HG02798 (cell line): ENCODE measurements at regions not wholly inside any gene's neighbourhood (a gene's known extent, or its start where the extent isn't known, plus 50 kb on each side); places are given as distances from the start of the nearest gene placed in this dataset.
"Not testable (repeated sequence)": the region's sequence is repeated elsewhere in the genome, so short reads cannot be mapped to it uniquely, and the experiment has no call there.

Source experiments
- ATAC-seq: cut with Tn5 transposase; IDR thresholded peaks from one replicate; pipeline ENCODE4 v1.9.1; 2021; ENCODE audit warnings: mild to moderate bottlenecking; ENCODE audit not compliant: unreplicated experiment, poor library complexity

DNA sequence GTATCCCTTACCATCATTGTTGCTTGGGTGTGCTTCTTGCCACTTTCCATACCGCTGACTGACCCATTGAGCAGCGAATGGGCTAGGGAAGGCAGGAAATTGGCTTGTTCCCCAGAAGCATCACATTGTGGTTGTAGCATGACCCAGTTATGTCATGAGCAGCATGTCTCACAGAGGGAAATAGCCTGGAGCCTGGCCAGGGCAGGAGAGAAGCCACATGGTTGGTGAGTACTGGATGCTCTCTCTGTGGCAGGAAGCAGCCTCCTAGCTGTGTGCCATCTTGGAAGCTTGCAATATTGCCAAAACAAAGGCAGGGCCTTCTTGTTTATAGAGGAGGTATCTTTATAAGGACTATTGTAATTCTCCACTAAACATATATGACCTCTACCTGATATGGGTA, 482.6 kb downstream of the PIK3C3 start:
- no peak for ATAC-seq

DNA sequence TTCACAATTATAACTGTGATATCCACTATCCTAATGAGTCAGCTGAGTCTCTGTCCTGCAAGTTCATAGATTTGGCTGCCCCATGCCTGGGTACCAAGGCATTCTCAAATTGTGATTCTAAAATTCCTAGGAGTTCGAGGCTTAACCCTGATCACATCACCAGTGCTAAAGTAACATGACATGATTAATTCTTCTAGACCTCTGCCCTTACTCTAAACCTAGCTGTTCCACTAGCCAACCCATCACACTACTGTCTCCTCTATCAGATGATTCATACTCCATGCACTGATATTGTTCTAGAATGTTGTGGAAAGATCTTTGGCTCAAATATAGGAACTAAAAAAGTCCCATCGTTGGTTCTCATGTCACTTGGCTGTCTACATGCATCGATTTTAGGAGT, 487.6 kb downstream of the PIK3C3 start:
- no peak for ATAC-seq

DNA sequence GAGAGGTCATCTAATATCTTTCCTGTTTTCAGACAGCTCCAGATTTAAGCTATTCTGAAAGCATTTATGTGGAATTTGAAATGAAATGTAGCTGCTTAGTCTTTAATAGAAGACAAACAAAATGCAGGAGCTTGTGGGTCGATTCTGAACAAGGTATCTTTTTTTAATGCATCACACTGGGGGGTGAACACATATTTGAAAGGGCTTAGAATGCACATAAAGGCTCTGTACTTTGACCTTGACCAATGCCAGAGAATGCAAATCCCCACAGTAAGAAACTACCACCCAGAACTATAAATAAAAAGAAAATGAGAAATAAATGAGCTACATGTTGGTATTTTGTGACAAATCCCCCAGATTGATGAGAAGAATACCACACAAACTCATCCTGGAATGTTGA, 489.3 kb downstream of the PIK3C3 start:
- ATAC-seq: no peak

DNA sequence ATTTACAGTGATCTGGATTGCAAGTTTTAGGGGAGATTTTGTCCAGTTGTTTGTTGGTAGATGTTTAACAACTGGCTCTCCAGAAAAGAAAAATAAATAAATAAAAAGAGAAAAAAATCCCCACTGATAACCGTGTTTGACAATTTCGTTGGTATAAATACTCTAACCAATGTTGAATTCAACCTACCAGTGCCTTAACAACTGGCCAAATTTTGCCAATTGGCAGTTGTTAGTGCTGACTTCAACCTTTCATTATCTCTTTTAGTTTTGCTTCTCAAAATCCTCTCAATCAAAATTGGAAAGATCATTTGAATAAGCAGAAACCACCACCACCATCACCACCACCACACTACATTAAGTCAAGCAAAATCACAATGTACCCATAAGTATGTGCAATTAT, 490.3 kb downstream of the PIK3C3 start:
- no peak for ATAC-seq

DNA sequence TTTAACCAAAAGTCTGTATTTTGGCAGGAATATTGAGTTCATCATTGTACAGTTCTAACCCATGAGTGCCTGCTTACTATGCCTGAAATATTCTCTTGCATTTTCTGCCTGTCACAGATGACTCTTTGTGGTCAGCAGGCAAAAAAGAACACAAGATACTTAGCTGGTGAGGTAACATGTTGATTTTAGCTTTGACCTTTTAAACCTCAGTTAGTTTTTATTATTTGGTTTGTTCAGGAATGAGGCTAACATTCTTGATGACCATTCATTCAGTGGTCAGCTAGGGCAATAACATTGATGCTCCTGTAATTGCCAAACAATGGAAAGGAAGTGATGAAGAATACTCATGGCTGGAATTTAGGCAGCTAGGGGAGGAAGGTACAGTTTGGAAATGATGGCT, 491.2 kb downstream of the PIK3C3 start:
- ATAC-seq: no peak

DNA sequence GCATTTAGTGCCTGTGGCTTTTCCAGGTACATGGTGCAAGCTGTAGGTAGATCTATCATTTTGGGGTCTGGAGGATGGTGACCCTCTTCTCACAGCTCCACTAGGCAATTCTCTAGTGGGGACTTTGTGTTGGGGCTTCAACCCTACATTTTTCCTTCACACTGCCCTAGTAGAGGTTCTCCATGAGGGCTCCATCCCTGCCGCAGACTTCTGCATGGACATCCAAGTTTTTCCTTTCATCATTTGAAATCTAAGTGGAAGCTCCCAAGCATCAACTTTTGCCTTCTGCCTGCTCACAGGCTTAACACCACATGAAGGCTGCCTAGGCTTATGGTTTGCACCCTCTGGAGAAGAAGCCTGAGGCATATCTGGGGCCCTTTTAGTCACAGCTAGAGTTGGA, 492.7 kb downstream of the PIK3C3 start:
- no peak for ATAC-seq

DNA sequence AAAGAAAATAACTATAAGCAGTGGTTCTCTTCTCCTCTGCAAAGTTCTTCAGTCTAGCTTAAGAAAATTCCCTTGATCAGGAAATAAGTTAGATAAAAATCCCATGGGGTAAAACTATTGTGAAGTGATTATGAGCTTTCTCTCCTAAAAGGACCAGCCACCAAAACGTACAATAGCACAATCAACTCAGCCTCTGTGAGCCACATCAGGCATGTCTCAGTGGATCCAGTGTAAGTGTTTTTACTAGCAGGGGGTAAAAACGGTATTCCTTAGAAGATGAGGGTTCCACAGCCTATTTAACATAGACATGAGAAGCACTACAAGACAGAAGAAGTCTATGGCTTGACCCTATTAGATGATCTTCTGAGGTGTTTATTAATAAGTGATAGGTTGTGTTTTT, 503.2 kb downstream of the PIK3C3 start:
- no peak for ATAC-seq

DNA sequence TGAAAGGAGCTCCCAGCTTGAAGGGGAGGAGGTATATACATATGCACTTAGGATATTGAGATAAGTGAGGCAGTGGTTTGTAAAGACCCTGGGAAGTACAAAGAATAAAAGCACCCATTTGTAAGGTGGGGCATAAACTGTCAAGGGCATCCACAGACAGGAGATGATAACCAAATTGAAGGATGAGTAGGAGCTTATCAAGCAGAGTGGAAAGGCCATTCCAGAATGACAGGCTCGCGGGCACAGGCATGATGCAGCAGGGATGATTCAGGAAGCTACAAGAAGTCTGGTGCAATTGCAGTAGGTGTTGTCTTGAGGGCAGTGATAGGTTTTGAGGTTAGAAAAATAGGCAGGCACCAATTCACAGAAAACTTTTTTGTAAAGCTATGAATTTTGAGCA, 504.8 kb downstream of the PIK3C3 start:
- no peak for ATAC-seq

DNA sequence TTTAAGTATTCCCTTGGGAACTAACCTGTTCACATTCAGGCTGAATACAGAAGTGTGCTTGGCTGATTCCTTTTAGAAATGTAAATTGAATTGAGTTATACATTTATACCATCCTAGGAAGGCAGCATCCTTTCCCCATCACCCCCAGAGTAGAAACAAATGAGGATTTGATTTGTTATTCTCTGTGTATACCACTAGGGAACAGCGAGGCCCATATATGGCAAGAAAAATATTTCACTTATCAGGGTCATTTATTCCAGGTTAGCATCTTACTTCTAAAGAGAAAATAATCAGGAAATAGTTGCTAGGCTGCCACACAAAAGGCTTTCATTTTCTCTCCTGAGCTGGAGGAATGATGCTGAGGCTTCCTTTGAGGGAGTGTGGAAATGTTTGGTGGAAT, 516.9 kb downstream of the PIK3C3 start:
- no peak for ATAC-seq

DNA sequence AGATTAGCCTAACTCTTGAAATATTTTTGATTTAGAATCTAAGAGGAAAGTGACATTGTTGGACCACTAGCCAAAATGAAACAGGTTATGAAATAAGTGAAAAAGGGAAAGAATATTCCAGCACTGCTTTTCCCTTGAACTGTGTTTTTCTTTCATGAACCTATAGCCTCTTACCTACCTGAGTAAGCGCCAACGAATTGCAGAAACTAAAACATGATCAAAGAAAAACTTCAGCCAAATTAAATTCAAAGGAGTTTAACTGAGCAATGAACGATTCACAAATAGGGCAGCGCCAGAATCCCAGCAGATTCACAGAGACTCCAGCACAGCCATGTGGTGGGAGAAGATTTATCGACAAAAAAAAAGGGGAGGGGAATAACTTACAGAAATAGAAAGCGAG, 518.6 kb downstream of the PIK3C3 start:
- no peak for ATAC-seq

DNA sequence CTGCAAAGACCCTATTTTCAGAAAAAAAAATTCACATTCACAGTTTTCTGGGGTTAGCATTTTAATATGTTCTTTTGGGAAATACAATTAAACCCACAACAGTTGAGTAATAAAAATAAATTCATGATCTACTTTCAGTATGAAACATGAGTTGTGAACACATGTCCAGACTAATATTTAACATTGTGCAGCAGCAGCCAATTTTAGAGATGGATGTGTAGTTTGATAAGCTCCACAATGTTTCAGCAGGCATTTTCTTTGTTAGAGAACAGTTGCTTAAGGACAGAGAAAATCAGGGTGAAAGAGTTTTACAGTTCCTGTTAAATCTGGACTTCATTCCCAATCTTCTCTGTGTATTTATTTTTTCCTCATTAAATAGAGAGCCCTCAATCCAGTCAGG, 519.5 kb downstream of the PIK3C3 start:
- no peak for ATAC-seq

DNA sequence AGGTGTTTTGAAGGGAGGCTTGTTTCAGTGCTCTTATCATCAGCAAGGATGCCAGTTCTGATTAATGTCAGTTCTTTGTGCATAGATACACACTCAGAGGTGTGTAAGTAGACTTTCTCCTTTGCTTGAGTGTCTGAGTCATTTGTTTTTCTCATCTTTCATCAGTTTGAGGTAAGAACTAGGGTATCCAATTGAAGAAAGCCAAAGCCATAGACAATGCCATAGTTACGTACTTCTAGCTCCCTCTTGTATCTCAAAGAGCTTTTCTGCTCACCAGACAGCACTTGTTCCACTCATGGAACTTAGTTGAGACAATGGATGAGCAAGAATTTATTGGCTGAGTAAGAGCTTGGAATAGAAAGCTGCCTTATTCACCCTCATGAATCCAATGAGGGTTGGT, 520.1 kb downstream of the PIK3C3 start:
- no peak for ATAC-seq

DNA sequence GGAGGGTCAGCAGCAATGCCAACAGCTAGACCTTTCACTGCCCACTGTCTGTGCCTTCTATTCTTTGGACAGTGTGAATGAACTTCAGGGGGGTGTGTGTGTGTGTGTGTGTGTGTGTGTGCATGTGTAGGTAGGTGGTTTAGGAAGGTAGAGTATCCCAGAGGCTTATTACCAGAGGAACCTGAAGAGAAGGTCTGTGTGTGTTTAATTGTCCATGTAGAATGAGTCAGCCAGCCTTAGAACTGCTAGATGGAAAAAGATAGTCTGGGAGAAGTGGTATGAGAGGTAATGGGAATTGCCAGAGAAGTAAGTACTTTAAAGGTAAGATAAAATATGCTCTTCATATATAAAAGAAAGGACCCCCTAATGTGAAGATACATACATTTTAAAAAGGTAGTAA, 522.2 kb downstream of the PIK3C3 start:
- ATAC-seq: no peak

DNA sequence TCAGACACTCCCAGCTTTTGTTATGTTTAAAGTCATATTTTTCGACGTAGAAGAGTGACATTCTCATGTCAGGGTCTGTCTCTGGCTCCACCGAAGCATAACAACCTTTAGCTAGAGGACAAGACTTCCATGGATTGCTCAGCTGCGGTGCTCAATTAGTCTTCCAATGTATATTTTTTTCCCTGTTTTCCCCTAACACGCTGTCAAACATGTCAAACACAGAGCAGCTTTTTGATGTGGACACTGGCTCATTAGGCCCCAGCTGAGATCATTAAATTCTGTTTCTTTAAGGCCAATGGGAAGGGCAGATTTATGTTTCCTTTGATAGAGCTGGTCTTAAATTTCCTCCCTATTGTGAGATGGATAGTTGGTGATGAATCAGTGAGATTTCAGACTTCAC, 525.4 kb downstream of the PIK3C3 start:
- no peak for ATAC-seq

DNA sequence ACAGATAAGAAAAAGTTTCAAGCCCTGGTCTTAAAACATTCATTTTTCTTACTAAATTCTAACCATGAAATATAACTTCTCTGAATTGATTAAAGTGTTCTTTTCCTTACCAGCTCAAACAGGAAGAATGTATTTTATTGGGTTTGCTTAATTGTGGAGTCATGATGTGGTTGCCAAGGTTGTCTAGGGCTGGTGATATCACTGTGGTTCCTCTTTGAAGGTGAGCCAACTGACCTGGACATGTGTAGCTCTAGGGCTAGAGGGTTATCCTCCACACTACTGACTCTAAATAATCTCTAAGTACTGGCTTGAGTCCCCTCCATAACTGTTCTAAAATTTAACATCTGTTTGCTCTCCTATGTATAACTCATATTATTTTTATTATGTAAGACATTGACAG, 529.6 kb downstream of the PIK3C3 start:
- ATAC-seq: no peak

DNA sequence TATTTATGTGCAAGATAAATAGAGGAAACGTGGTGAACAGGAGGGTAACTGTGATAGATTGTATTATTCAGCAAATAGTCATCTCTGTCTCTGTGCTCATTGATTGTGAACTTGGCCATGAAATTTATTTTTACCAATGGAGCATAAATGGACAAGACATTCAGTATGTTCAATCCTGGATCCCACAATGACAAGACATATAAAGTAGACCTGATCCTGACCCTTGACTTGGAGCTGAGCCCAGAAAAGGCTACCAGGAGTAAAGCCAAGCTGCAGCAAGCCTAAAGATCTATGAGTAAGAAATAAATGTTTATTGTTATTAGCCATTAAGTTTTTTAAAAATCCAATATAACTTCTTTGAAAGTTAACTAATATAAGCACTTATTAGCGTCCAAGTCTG, 531.2 kb downstream of the PIK3C3 start:
- no peak for ATAC-seq

DNA sequence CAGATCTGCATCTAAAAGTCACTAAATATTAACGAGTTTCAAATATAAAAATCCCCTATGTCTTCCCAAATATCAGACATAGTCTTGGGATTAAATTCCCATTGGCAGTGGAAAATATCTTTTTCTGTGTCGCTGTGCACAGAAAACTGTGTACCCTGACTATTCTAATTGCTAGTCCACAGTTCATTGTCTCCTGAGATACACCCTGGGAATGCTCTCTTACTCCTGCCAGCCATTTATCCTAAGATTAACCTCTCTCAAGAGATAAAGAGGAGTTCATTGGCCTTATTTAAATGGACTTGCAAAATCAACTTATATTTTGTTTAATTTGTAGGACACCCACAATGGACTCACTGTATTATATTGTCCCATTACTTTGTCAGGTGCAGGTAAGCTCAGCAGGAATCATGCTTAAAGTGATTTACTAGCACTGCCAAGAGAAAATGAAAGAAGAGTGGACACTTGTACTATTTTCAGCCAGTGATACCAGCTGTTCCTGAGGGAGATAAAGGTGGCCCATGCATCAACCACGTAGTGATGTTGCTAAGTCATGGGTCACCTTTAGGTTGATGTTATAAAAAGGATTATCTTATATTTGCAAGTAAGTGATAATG, 553.8 kb downstream of the PIK3C3 start:
- no peak for ATAC-seq

DNA sequence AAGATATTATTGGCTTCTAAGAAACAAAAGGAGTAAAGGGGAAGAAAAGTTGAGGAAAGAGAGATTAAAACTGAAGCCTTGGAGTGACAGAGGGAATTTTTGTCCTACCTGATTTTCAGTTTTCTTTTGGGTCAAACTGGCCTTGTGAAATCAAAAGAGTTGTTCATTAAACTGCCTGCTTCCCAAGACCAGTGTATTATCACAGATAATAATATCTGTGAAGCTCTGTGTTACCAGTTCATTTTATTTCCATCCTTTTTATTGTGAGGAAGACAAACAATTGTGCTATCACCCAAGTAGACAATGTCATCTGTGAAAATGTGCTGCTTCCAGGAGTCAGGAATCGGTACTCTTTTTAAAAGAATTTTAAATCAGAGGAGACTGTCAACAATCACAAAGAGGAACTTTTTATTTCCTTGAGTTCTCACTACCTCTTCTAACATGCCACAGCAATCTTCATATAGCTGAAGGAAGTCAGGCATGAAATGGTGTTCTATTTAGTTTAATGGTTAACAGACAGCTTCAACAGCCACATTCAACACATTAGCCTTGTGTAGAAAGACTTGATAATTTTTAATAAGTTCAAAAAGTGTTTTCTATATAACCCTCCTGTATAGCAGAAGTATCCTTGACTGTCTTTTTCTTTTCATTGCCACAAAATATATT, 554.8 kb downstream of the PIK3C3 start:
- peak; percentile 68 for ATAC-seq

DNA sequence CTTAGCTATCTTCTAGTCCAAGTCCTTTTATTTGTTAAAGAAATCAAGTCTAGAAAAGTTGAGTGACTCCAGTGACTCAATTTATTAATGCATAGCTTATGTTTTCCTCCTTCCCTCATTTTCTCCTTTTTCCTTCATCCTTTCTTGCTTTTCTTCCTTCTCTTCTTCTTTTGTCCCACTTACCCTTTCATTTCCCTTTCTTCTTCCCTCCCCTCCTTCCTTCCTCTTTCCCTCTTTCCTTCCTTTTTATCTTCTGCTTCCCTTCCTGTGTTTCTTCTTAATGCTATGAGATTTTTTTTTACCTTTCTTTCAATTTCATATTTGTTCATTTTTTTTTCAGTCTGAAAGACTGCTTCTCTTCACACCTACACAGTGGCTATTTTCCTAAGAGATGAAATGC, 555.5 kb downstream of the PIK3C3 start:
- no peak for ATAC-seq

DNA sequence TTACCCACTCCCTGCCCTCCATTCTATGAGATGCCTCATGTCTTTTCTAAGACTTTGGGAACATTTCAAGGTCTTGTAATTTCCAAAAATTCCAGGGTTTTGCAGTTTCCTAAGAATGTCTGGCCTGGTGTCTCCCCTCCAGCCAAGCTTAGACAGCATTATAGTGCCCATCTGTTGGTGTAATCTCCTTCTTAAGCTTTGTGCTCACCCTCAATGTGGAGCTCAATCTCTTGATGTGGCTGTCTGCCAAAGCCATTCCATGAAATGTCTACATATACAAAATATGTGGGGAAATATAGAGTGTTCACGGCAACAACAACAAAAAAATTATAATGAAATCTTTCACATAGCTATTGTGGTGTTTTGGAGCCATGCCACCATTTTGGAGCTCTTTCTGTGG, 558.4 kb downstream of the PIK3C3 start:
- ATAC-seq: no peak

DNA sequence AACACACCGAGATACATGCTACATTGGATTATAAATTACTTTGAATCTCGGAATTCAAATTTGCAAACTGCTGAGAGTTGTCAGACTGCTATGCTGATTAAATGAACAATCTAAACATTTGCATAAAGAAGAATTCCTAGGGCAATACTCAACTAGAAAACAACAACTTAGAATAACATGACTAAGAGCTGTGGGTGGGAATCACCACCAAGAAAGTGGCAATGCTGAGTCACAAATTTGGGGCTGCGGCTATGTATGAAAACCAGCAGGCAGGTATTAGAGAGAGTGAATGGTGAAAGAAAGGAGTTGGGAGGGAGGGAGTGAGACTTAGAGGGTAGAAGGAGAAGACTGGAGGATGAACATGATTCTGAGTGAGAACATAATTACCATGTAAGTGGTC, 559.5 kb downstream of the PIK3C3 start:
- ATAC-seq: no peak

DNA sequence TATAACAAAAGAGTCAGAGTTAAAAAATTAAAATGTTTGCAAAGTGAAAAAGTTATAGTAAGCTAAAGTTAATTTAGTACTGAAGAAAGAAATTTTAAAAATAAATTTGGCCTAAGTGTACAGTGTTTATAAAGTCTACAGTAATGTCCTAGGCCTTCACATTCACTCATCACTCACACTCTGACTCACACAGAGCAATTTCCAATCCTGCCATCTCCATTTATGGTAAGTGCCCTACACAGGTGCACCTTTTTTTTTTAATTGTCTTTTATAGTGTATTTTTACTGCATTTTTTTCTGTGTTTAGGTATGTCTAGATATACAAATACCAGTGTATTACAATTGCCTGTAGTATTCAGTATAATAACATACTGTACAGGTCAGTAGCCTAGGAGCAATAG, 562.9 kb downstream of the PIK3C3 start:
- ATAC-seq: no peak

DNA sequence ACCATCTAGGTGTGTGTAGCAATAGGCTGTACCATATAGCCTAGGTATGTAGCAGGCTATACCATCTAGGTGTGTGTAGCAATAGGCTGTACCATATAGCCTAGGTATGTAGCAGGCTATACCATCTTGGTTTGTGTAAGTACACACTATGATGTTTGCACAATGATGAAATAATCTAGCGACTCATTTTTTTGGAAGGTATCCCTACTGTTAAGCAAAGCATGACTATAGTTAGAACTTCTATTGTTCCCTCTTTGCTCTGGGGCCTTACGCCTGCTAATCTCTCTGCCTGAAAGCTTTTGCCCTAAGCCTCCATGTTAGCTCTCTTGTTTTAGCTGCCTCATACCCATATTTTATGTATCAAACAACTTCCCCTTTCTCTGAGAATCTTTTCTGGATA, 563.3 kb downstream of the PIK3C3 start:
- ATAC-seq: not testable (repeated sequence)
